Urothelium cell line (cell line): ENCODE measurements at regions not wholly inside any gene's neighbourhood (a gene's known extent, or its start where the extent isn't known, plus 50 kb on each side); places are given as distances from the start of the nearest gene placed in this dataset.

Experiments used
- DNase-seq: peaks from one replicate; pipeline ENCODE4 v3.0.0; 2011; ENCODE audit warnings: low spot score, mixed read lengths
- FAIRE-seq: peaks from 2 replicates; lab custom pipeline; 2011; peaks lifted over from hg19 to GRCh38; lab: Jason Lieb, UNC

DNA sequence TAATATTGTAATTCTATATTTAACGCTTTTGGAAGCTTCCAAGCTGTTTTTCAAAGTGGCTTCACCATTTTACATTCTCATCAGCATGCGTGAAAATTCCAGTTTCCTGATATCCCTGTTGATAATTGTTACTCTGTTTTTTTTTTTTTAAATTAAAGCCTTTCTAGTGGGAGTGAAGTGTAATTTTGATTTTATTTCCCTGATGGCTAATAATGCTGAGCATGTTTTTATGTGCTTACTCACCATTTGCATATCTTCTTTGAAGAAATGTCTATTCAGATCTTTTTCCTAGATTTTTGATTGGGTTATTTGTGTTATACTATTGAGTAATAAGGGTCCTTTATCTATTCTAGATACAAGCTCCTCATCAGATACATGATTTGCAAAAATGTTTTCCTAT is 382.8 kb upstream of the HS6ST1 start:
- no peak for FAIRE-seq

DNA sequence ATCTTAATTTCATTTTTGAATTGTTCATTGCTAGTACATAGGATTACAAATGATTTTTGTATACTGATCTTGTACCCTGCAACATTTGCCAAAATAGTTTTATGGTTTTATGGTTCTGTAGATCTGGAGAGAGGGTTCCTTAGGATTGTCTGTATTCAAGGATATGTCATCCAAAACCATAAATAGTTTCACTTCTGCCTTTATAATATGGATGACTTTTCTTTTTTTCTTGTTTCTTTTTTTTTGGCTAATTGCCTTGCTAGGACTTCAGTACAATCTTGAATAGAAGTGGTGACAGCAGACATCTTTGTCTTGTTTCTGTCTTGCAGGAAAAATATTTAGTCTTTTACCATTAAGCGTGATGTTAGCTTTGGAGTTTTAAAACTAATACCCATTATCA is 383.9 kb upstream of the HS6ST1 start:
- no peak for FAIRE-seq
- no peak for DNase-seq

More for the DNA sequence above, 382.8 kb upstream of the HS6ST1 start:
- DNase-seq, result no peak

DNA sequence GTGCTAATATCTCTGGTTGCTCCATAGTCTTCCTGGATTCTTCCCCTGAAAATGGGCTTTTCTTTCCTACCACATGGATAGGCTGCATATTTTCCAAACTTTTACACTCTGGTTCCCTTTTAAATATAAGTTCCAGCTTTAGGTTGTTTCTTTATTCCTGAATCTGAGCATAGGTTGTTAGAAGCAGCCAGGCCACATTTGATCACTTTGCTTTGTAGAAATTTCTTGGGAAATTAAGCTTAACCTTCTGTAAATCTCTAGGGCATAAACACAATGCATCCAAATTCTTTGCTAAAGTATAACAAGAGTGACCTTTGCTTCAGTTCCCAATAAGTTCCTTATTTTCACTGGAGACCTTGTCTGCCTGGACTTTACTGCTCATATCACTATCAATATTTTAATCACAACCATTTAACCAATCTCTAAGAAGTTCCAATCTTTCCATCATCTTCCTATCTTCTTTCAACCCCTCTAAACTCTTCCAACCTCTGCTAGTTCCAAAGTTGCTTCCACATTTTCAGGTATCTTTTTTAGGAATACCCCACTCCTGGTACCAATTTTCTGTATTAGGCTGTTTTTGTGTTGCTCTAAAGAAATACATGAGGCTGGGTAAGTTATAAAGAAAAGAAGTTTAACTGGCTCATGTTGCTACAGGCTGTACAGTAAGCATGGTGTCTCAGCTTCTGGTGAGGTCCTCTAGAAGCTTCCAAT is 389.6 kb upstream of the HS6ST1 start:
- DNase-seq, result no peak
- FAIRE-seq, result no peak

DNA sequence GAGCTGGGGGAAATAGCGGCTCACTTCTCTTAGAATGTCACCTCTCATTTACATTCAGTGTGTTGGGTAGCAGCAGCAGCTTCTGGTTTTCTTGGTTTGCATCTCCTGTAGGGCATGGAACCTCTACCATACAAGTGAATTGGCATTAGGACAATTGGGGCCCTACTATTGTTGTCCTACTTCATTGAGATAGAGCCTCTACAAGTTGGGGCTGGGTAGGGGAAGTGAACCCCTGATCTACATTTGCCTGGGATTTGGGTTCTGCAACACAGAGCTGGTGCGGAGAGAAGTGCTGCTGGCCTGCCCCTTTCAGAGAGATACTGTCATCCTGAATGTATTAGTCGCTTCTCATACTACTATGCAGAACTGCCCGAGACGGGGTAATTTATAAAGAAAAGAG is 391.6 kb upstream of the HS6ST1 start:
- DNase-seq (no peak), FAIRE-seq (no peak)

DNA sequence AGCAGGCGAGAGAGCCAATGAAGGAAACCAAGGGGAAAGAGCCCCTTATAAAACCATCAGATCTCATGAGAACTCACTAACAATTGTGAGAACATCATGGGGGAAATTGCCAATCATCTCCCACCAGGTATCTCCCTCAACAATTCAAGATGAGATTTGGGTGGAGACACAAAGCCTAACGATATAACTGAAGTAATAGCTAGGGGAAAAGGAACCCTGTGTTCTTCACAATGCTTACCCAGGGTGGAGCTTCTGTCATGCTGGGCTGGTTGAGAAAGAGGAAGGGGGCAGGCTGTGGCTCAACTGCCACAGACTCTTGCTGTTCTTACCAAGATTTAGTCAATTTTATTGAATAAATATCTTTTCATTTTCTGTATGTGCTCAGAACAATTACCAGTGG is 392.1 kb upstream of the HS6ST1 start:
- FAIRE-seq (no peak), DNase-seq (no peak)

DNA sequence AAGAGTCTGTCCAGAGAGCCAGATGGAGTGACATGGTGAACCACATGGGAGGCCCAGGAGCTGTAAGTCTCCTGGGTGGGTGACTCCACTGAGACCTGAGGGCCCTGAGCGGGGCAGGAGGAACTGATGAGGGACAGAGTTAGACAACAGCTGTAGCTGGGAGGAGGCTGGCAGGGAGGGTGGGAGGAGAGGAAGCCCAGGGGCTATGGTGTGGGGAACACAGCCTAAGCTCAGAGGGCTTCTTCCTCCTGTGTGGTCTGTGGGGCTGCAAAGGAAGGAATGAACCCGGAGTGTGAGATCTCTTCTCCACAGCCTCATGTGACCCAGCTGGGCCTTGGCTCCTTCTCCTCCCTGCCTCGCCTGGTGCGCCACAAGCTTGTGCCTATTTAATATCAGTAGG is 395.6 kb upstream of the HS6ST1 start:
- FAIRE-seq (no peak), DNase-seq (no peak)

DNA sequence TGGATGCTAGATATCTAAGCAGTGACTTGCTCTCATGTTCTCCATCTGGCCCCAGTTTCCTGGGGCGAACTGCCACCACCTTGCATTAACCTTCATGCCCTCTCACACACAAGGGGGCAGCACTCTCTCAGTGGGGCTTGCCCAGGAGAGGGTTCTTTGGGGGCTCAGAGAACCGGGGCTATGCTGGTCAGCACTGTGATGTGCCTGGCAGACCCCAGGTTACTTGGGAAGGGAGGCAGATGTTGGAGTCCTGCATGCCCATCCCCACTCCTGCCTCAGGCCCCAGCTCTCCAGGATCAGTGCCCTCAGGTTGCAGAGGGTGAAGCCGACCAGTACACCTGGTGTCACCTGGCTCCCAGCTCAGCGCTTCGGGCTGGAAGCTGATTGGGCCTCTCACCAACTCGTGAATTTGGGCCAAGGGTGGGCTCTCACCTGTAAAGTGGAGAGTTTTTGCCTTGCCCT is 396.2 kb upstream of the HS6ST1 start:
- no peak for FAIRE-seq
- no peak for DNase-seq

DNA sequence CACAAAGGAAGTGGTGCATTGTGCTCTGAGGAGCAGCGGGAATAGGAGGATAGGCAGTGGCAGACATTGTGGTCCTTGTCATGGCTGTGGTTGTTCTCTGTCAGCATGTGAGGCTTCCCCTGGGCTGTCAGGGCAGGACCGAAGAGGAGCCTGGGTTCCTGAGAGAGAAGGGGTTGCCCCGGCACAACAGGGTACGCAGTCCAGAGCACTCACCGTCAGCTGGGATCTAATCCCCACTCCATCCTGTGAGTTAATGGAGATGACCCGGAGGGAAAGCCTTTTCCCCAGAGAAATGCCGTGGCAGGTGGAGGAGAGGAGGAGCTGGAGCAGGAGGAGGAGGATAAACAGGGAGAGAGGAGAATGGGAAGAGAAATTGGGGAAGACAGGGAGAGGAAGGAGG is 396.7 kb upstream of the HS6ST1 start:
- DNase-seq, result no peak
- FAIRE-seq, result no peak

DNA sequence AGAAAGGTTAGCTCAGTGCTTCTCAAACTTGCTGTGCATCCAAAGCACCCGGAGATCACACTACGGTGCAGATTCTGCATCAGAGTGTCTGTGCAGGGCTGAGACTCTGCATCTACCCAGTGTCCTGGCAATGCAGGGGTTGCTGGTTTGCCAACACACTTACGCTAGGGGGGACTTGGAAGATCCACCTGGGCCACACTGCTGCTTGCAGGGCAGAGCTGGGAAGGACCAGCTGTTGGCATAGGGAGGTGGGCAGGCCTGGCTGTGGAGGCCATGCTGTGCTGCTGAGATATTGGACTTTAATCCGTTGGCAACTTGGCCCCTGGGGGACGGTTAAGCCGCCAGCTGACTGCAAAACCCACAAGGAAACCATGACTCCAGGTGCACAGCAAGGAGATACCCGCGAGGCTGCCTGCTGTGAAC is 397.6 kb upstream of the HS6ST1 start:
- no peak for FAIRE-seq
- no peak for DNase-seq

DNA sequence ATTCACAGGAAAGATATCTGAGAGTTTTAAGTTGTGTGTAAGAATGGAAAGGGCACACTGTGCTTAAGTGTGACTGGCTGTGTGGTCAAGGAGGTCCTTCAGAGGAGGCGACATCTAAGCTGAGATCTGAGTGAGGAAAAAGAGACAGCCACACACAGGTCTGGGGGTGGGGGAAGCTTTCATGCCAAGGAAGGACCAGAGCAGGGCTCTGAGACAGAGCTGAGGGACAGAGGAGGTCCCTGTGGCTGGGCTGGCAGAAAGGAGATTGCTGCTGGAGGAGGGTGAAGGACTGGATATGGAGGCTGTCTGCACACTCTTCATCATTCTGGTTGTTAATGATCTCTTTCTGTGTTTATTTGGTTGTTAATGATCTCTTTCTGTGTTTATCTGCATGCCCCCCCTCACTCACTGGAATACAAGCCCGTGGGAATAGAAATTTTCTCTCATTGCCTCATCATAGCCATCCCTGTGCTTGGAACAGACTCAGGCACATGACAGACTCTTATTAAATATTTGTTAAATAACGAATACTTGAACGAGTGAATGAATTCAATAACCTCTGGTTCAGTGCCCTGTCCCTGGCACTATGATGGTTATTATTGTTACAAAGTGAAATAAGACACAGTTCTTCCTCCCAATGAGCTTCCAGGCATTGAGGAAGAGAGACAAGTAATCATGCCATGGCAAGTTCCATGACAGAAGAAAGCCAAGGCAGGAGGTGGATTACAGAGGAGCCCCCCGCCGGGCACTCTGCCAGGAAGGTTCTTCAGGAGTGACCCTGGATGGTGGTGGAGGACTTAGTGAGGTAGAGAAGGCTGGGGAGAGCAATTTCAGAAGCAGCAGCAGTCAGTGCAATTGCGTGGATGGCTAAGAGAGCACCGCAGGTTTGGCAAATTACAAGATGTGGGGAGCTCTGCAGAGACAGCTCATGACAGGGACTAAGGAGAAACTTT is 399.4 kb upstream of the HS6ST1 start:
- no peak for FAIRE-seq
- DNase-seq, result no peak

DNA sequence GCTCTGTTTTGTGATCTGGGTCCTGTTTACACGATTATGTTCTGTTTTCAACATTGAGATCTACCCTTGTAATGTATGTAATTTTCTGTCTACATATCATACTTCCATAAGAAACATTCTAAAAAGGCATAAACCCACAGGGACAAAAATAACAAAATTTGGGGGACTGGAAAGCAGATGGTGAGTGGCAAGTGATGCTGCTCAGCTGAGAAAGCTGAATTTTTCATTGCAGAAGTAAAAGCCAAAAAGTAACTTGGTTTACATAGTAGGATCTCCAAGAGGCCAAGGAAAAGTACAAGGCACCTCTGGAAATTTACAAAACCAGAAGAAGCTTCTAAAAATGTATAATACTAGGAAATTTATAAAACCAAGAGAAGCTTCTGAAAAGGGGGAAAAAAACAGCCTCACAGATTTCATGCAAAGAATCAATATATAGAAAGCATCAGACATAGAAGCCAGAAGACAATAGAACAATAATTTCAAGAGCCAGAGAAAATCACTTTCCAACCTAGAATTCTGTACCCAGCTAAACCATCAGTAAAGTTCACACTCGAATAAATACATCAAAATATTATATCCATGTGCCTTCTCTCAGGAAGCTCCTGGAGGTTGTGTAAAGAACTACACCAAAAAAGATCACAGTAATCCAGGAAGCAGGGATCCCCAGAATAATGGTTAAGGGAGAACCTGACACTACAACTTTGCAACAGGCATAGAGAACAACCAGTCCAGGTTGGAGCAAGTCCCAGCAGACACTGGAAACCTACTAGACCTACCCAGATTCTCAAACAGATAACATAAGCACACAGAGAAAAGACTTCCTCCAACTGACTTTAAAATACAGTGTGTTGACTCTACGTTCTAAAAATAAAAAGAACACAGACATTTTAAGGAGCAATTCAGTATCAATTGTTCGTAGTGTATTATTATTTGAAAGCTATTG is 401.7 kb upstream of the HS6ST1 start:
- DNase-seq, result no peak
- no peak for FAIRE-seq

DNA sequence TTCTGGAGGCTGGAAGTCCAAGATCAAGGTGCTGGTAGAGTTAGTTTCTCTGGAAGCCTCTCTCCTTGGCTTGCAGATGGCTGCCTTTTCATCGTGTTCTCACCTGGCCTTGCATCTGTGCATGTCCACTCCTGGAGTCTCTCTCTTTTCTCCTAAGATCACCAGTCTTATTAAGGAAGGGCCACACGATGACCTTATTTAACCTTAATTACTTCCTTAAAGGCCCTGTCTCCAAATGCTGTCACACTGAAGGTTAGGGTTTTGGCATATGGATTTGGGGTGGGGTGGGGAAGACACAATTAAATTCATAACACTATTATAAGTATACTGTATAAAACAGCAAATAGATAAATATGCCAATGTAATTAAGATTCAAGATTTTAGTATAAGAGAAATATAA is 402.4 kb upstream of the HS6ST1 start:
- DNase-seq (no peak), FAIRE-seq (no peak)

DNA sequence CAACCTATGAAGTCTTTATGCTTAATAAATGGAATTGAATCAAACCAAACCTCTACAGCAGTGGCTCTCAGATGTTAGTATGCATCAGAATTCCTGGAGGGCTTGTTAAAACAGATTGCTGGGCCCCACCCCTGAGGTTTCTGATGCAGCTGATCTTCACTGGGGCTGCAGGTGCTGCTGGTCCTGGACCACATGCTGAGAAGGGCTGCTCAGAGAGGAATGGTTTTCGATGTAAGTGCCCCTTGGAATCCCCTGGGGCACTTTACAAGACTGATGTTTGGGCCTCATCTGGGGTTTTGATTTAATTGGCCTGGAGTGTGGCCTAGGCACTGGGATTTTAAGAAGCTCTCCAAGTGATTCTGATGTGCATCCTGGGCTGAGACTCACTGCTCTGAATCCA is 403.8 kb upstream of the HS6ST1 start:
- FAIRE-seq (no peak), DNase-seq (no peak)

DNA sequence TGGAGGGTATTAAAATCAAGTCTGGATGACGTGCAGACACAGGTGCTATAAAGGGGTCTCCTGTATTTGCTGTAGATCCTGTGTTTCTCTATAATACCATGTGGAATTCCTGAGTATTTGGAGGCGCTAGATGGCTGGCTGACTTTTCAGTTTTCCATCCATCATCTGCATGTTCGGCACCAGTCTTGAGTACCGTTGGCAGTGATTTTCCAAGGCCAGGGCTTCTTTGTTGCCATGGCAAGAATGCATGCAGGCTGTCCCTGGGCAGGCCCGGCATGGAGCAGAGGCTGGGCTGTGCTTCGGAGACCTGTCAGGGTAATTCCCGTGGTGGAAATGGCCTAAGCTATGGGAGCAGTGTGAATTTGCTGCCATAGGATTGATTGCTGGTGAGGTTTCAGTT is 405.9 kb upstream of the HS6ST1 start:
- DNase-seq (no peak), FAIRE-seq (no peak)

DNA sequence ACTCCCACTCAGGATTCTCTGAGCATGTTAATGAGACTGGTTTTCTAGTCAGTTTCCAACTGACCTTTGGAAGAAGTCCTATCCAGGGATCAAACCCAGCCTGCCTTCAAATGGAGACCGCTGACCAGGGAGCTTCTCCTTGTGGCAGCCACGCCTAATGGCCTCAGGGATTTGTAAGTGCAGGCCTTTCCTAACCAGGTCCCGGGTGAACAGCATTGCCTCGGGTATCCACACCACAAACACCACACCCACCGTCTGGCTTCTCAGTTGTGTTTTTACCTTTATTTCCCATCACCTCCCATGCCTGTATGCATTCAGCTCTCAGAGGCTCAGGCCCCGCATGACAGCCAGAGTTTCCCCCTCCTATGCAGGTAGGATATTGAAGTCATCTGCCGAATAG is 406.3 kb upstream of the HS6ST1 start:
- DNase-seq, result no peak
- no peak for FAIRE-seq

DNA sequence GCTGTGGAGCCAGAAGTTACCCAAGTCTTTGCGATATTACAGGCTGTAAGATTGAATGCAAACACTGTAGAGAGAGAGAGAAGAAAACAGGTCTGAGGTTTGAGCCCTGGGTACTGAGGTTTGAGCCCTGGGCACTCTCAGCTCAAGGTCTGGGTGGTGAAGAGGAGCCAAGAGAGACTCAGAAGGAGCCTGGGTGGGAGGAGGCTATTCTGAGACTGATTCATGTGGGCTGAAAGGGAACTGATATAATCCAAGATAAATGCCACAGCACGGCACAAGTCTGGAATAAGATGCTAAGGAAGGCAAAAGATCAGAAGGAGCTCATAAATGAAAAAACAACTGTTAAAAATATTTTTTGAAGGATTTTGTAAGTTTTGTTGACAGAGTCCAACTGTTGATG is 407.6 kb upstream of the HS6ST1 start:
- no peak for FAIRE-seq
- no peak for DNase-seq

DNA sequence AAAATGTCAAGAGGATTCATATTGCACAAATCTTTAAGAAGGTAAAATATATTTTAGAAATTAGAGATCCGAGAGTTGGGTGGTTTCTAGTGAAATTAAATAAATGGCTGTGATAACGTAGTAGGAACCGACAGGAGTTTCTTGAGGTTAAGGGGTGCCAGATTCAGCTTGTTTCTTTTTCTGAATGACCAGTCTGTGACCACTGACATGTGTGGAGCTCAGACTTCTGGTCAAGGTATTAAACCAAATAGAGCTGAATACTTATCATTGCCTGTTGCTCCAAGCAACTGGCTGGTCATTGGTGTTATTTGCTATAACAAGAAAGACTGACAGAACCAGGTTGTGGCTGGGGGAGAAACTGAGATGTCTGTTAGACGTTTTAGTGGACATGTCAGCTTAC is 408.2 kb upstream of the HS6ST1 start:
- no peak for FAIRE-seq

DNA sequence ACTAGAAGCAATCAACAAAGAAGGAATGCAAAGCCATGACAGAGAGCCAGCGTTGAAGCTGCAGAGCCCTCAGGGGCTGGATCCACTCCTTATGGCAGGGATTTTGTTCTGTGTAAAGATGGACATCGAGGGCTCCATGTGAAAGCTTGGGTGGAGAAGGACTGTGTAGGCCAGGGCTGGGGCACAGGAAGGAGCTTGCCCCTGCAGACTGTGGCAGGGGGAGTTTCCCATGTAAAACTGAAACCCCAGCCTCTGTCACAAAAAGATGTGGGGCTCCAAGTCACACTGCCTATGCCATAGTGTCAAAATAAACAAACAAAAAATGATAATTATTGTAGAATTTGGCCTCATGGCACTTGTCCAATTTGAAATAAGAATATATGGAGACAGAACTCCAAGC is 408.7 kb upstream of the HS6ST1 start:
- FAIRE-seq (no peak), DNase-seq (no peak)

More for the DNA sequence above, 408.2 kb upstream of the HS6ST1 start:
- DNase-seq, result no peak

DNA sequence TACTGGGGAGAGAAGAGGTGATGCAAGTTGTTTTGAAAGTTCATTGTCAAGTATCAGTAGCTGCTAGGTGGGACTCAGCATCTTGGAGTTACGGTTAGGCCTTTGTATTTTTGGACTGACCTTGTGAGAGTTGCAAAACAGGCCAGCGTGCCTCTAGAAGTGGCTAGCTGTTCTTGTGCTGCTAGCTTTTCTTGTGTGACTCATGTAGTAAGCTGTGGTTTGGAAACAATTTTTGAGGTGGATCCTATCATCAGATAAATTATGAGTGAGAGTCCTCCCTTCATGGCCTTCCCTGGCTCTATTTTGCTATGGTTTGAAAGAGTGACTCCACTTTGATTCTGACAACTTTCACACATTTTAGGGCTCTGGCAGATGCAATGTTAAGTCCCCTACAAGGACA is 409.2 kb upstream of the HS6ST1 start:
- FAIRE-seq, result peak; percentile 65
- DNase-seq, result peak; percentile 73

DNA sequence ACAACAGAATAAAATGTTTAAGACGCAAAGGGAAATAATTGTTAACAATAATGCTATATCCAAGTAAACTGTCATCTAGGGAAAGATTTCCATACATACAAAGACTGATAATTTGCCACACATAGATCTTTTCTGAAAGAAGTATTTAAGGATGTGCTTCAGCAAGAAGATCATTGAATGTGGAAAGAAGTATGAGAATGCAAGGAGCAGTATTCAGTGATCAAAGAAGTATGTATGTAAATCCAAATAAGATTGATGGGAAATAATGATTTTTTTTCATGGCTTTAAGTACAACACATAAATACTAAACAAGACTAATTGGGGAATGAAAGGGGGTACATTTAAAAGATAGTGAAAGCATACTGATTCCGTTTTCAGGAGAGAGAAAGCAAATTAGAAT is 410.4 kb upstream of the HS6ST1 start:
- FAIRE-seq (no peak), DNase-seq (no peak)
